GM23248 (cell line): ENCODE measurements at regions not wholly inside any gene's neighbourhood (a gene's known extent, or its start where the extent isn't known, plus 50 kb on each side); places are given as distances from the start of the nearest gene placed in this dataset.

Experiments
- EZH2 ChIP-seq: fragments of 200-600 bp; sonication (generic); IDR thresholded peaks from 2 replicates; pipeline ENCODE4 v1.6.1; 2018; ENCODE audit warnings: antibody characterized with exemption, mild to moderate bottlenecking; ENCODE audit not compliant: insufficient read depth, poor library complexity, severe bottlenecking
- EZH2phosphoT487 ChIP-seq: fragments of 200-600 bp; sonication (generic); IDR thresholded peaks from 2 replicates; pipeline ENCODE4 v1.6.1; 2018; ENCODE audit warnings: antibody characterized with exemption, moderate library complexity, mild to moderate bottlenecking, low read depth; ENCODE audit not compliant: insufficient read depth

- TF ChIP-seq EZH2 (no peak), EZH2phosphoT487 (no peak)
Observed at GRCh38 chrY:15779891-15780290, 1255.6 kb downstream of the NLGN4Y start.
